ENCODE measurements at regions not wholly inside any gene's neighbourhood (a gene's known extent, or its start where the extent isn't known, plus 50 kb on each side); places are given as distances from the start of the nearest gene placed in this dataset.

GRCh38 chr13:44224450-44225149, 149.0 kb upstream of the SERP2 start:
- no peaks in the 10 kb centered on the region for H3K4me1 Mint-ChIP-seq
- H3K9me3 Mint-ChIP-seq (ENCODE audit: low read depth), result no peaks in the 10 kb centered on the region
- no peak overlapping the region for H3K4me3 Mint-ChIP-seq
- H3K27ac Mint-ChIP-seq, result no peak overlapping the region
- peaks cover 40% of the 10 kb centered on the region for H3K27me3 Mint-ChIP-seq
- DNase-seq (no peak), ATAC-seq (no peak)
- CTCF ChIA-PET, result interaction anchor here (0.6 kb wide), 1 partner anchor 475 kb away, joined by 3 read pairs; no protein-coding TSS in a partner anchor
- no peaks in the 10 kb centered on the region for H3K36me3 Mint-ChIP-seq

GRCh38 chr13:44229371-44230030, 144.1 kb upstream of the SERP2 start:
- Mint-ChIP-seq H3K4me3 (no peak overlapping the region), H3K36me3 (no peaks in the 10 kb centered on the region), H3K27me3 (peaks cover 35% of the 10 kb centered on the region), H3K4me1 (no peaks in the 10 kb centered on the region), H3K27ac (no peak overlapping the region), H3K9me3 (ENCODE audit: low read depth) (no peaks in the 10 kb centered on the region)
- DNase-seq (no peak), ATAC-seq (no peak)
- CTCF ChIA-PET, result no interaction called here

GRCh38 chr13:44230071-44230470, 143.6 kb upstream of the SERP2 start:
- Mint-ChIP-seq H3K4me3 (no peak overlapping the region), H3K27ac (no peak overlapping the region), H3K9me3 (ENCODE audit: low read depth) (no peaks in the 10 kb centered on the region), H3K36me3 (no peaks in the 10 kb centered on the region), H3K27me3 (peaks cover 41% of the 10 kb centered on the region), H3K4me1 (no peaks in the 10 kb centered on the region)
- DNase-seq (no peak), ATAC-seq (no peak)
- CTCF ChIA-PET, result no interaction called here

GRCh38 chr13:44230736-44231135, 142.9 kb upstream of the SERP2 start:
- no peaks in the 10 kb centered on the region for H3K4me1 Mint-ChIP-seq
- H3K27me3 Mint-ChIP-seq, result peaks cover 43% of the 10 kb centered on the region
- ATAC-seq (no peak), DNase-seq (no peak)
- H3K4me3 Mint-ChIP-seq, result no peak overlapping the region
- CTCF ChIA-PET, result no interaction called here
- no peak overlapping the region for H3K27ac Mint-ChIP-seq
- no peaks in the 10 kb centered on the region for H3K9me3 Mint-ChIP-seq (ENCODE audit: low read depth)
- H3K36me3 Mint-ChIP-seq, result no peaks in the 10 kb centered on the region

- CTCF ChIA-PET, result no interaction called here
- H3K9me3 Mint-ChIP-seq (ENCODE audit: low read depth), result no peaks in the 10 kb centered on the region
- H3K36me3 Mint-ChIP-seq, result no peaks in the 10 kb centered on the region
- ATAC-seq (no peak), DNase-seq (no peak)
- H3K27ac Mint-ChIP-seq, result no peak overlapping the region
- H3K4me3 Mint-ChIP-seq, result no peak overlapping the region
- H3K4me1 Mint-ChIP-seq, result peaks cover 3% of the 10 kb centered on the region
- peaks cover 54% of the 10 kb centered on the region for H3K27me3 Mint-ChIP-seq
These were observed 141.7 kb upstream of the SERP2 start for GRCh38 chr13:44231786-44232516.

- CTCF ChIA-PET, result no interaction called here
- no peaks in the 10 kb centered on the region for H3K9me3 Mint-ChIP-seq (ENCODE audit: low read depth)
- H3K27me3 Mint-ChIP-seq, result peaks cover 52% of the 10 kb centered on the region
- H3K4me1 Mint-ChIP-seq, result peaks cover 11% of the 10 kb centered on the region
- H3K4me3 Mint-ChIP-seq, result no peak overlapping the region
- no peaks in the 10 kb centered on the region for H3K36me3 Mint-ChIP-seq
- no peak overlapping the region for H3K27ac Mint-ChIP-seq
- DNase-seq, result no peak
- no peak for ATAC-seq
These were observed 140.8 kb upstream of the SERP2 start for GRCh38 chr13:44232774-44233173.

- Mint-ChIP-seq H3K4me1 (peaks cover 20% of the 10 kb centered on the region), H3K27me3 (peaks cover 64% of the 10 kb centered on the region), H3K36me3 (no peaks in the 10 kb centered on the region), H3K9me3 (ENCODE audit: low read depth) (no peaks in the 10 kb centered on the region), H3K4me3 (no peak overlapping the region), H3K27ac (no peak overlapping the region)
- CTCF ChIA-PET, result no interaction called here
- ATAC-seq (no peak), DNase-seq (no peak)
These were observed 139.1 kb upstream of the SERP2 start for GRCh38 chr13:44234566-44234965.

- Mint-ChIP-seq H3K36me3 (no peaks in the 10 kb centered on the region), H3K4me3 (no peak overlapping the region), H3K4me1 (peaks cover 31% of the 10 kb centered on the region), H3K27ac (no peak overlapping the region), H3K9me3 (ENCODE audit: low read depth) (no peaks in the 10 kb centered on the region), H3K27me3 (peaks cover 73% of the 10 kb centered on the region)
- ATAC-seq, result no peak
- DNase-seq, result no peak
- CTCF ChIA-PET, result no interaction called here
These were observed 137.3 kb upstream of the SERP2 start for GRCh38 chr13:44236370-44236769.

GRCh38 chr13:44236801-44237207, 136.8 kb upstream of the SERP2 start:
- H3K4me3 Mint-ChIP-seq, result no peak overlapping the region
- no peak overlapping the region for H3K27ac Mint-ChIP-seq
- H3K27me3 Mint-ChIP-seq, result peaks cover 72% of the 10 kb centered on the region

GRCh38 chr13:44237276-44237767, 136.3 kb upstream of the SERP2 start:
- H3K36me3 Mint-ChIP-seq, result no peaks in the 10 kb centered on the region
- no peak overlapping the region for H3K4me3 Mint-ChIP-seq
- peaks cover 75% of the 10 kb centered on the region for H3K27me3 Mint-ChIP-seq
- DNase-seq (peak; percentile 68), ATAC-seq (peak; percentile 86)
- peaks cover 35% of the 10 kb centered on the region for H3K4me1 Mint-ChIP-seq
- H3K9me3 Mint-ChIP-seq (ENCODE audit: low read depth), result no peaks in the 10 kb centered on the region
- H3K27ac Mint-ChIP-seq, result no peak overlapping the region
- CTCF ChIA-PET, result no interaction called here

More at GRCh38 chr13:44236801-44237207, 136.8 kb upstream of the SERP2 start:
- Mint-ChIP-seq H3K9me3 (ENCODE audit: low read depth) (no peaks in the 10 kb centered on the region), H3K36me3 (no peaks in the 10 kb centered on the region), H3K4me1 (peaks cover 35% of the 10 kb centered on the region)
- DNase-seq (no peak), ATAC-seq (no peak)
- CTCF ChIA-PET, result no interaction called here

- peaks cover 35% of the 10 kb centered on the region for H3K4me1 Mint-ChIP-seq
- CTCF ChIA-PET, result no interaction called here
- no peaks in the 10 kb centered on the region for H3K9me3 Mint-ChIP-seq (ENCODE audit: low read depth)
- ATAC-seq (no peak), DNase-seq (no peak)
- peaks cover 75% of the 10 kb centered on the region for H3K27me3 Mint-ChIP-seq
- no peak overlapping the region for H3K4me3 Mint-ChIP-seq
- no peaks in the 10 kb centered on the region for H3K36me3 Mint-ChIP-seq
- no peak overlapping the region for H3K27ac Mint-ChIP-seq
These were observed 135.7 kb upstream of the SERP2 start for GRCh38 chr13:44237881-44238421.

GRCh38 chr13:44240611-44241145, 132.9 kb upstream of the SERP2 start:
- peaks cover 35% of the 10 kb centered on the region for H3K4me1 Mint-ChIP-seq
- no peak for DNase-seq
- CTCF ChIA-PET, result no interaction called here
- H3K27ac Mint-ChIP-seq, result no peak overlapping the region
- H3K36me3 Mint-ChIP-seq, result no peaks in the 10 kb centered on the region
- ATAC-seq, result no peak
- H3K27me3 Mint-ChIP-seq, result peaks cover 55% of the 10 kb centered on the region
- H3K4me3 Mint-ChIP-seq, result no peak overlapping the region
- no peaks in the 10 kb centered on the region for H3K9me3 Mint-ChIP-seq (ENCODE audit: low read depth)

GRCh38 chr13:44241638-44242037, 132.0 kb upstream of the SERP2 start:
- Mint-ChIP-seq H3K36me3 (no peaks in the 10 kb centered on the region), H3K9me3 (ENCODE audit: low read depth) (no peaks in the 10 kb centered on the region), H3K27ac (no peak overlapping the region), H3K27me3 (peaks cover 46% of the 10 kb centered on the region), H3K4me3 (no peak overlapping the region), H3K4me1 (peaks cover 35% of the 10 kb centered on the region)
- no peak for DNase-seq
- CTCF ChIA-PET, result no interaction called here
- no peak for ATAC-seq

Measured in activated CD8-positive, alpha-beta memory T cell treated with anti-CD3 and anti-CD28 coated beads, Interleukin-2, amount 10 ng/mL, durations not matched to agents 7 days and 5 days (primary cell).